ENCODE measurements at regions not wholly inside any gene's neighbourhood (a gene's known extent, or its start where the extent isn't known, plus 50 kb on each side); places are given as distances from the start of the nearest gene placed in this dataset.
"Not testable (repeated sequence)": the region's sequence is repeated elsewhere in the genome, so short reads cannot be mapped to it uniquely, and the experiment has no call there.

- TF ChIP-seq POU2F2 (IDR thresholded peaks at IDR 0.05; ENCODE audit: low read depth, low read length) = no peak
- no peak for TF ChIP-seq TAF1 (IDR thresholded peaks at IDR 0.05; ENCODE audit: low read depth, low read length)
- peak; percentile 81 for TF ChIP-seq PAX5 (IDR thresholded peaks at IDR 0.05; ENCODE audit: insufficient read depth, low read length, severe bottlenecking)
- no peak for TF ChIP-seq POLR2A (IDR thresholded peaks at IDR 0.05; ENCODE audit: low read depth, low read length)
- FAIRE-seq (peak; percentile 82), DNase-seq (ENCODE audit: insufficient read length, low spot score) (no peak)
Measured at GRCh38 chr14:22494486-22495135, 94.4 kb downstream of the DAD1 start.

- peak; percentile 69 for FAIRE-seq
- no peak for DNase-seq (ENCODE audit: insufficient read length, low spot score)
- TF ChIP-seq POLR2AphosphoS5 (IDR thresholded peaks at IDR 0.05; ENCODE audit: low read depth, low read length) (no peak), SPI1 (IDR thresholded peaks at IDR 0.05; ENCODE audit: low read depth, low read length) (no peak)
Measured at GRCh38 chr14:22493753-22494152, 95.3 kb downstream of the DAD1 start.

GRCh38 chr14:22492622-22493542 is 96.1 kb downstream of the DAD1 start:
- no peak for TF ChIP-seq POLR2AphosphoS5 (IDR thresholded peaks at IDR 0.05; ENCODE audit: low read depth, low read length)
- TF ChIP-seq TAF1 (IDR thresholded peaks at IDR 0.05; ENCODE audit: low read depth, low read length) = no peak
- TF ChIP-seq POLR2A (IDR thresholded peaks at IDR 0.05; ENCODE audit: low read depth, low read length) = no peak
- no peak for TF ChIP-seq SPI1 (IDR thresholded peaks at IDR 0.05; ENCODE audit: low read depth, low read length)
- TF ChIP-seq POU2F2 (IDR thresholded peaks at IDR 0.05; ENCODE audit: low read depth, low read length) = no peak
- no peak for TF ChIP-seq PAX5 (IDR thresholded peaks at IDR 0.05; ENCODE audit: insufficient read depth, low read length, severe bottlenecking)
- no peak for DNase-seq (ENCODE audit: insufficient read length, low spot score)
- FAIRE-seq = peak; percentile 64

GRCh38 chr14:22491683-22492621 is 97.1 kb downstream of the DAD1 start:
- DNase-seq (ENCODE audit: insufficient read length, low spot score) = no peak
- peak; percentile 89 for FAIRE-seq

GRCh38 chr14:22491053-22491452 is 98.0 kb downstream of the DAD1 start:
- not testable (repeated sequence) for DNase-seq (ENCODE audit: insufficient read length, low spot score); FAIRE-seq

More at GRCh38 chr14:22491683-22492621, 97.1 kb downstream of the DAD1 start:
- peak; percentile 63 for TF ChIP-seq POLR2A (IDR thresholded peaks at IDR 0.05; ENCODE audit: low read depth, low read length)
- TF ChIP-seq POLR2AphosphoS5 (IDR thresholded peaks at IDR 0.05; ENCODE audit: low read depth, low read length) = peak; percentile 21; the same call in 1 of the 2 replicates
- peak; percentile 50; the same call in 1 of the 2 replicates for TF ChIP-seq POU2F2 (IDR thresholded peaks at IDR 0.05; ENCODE audit: low read depth, low read length)
- 0 out of 2 replicates have a peak, but pooled peaks have one; percentile 44 for TF ChIP-seq TAF1 (IDR thresholded peaks at IDR 0.05; ENCODE audit: low read depth, low read length)
- TF ChIP-seq SPI1 (IDR thresholded peaks at IDR 0.05; ENCODE audit: low read depth, low read length) = no peak
- no peak for TF ChIP-seq PAX5 (IDR thresholded peaks at IDR 0.05; ENCODE audit: insufficient read depth, low read length, severe bottlenecking)

GRCh38 chr14:22489957-22490950 is 98.8 kb downstream of the DAD1 start:
- TF ChIP-seq TAF1 (IDR thresholded peaks at IDR 0.05; ENCODE audit: low read depth, low read length) = peak; percentile 20; the same call in 1 of the 2 replicates
- no peak for TF ChIP-seq SPI1 (IDR thresholded peaks at IDR 0.05; ENCODE audit: low read depth, low read length)
- peak; percentile 6; the same call in 1 of the 2 replicates for TF ChIP-seq POLR2AphosphoS5 (IDR thresholded peaks at IDR 0.05; ENCODE audit: low read depth, low read length)
- TF ChIP-seq POLR2A (IDR thresholded peaks at IDR 0.05; ENCODE audit: low read depth, low read length) = no peak
- no peak for TF ChIP-seq POU2F2 (IDR thresholded peaks at IDR 0.05; ENCODE audit: low read depth, low read length)
- peak; percentile 81 for FAIRE-seq
- no peak for DNase-seq (ENCODE audit: insufficient read length, low spot score)

- FAIRE-seq (no peak), DNase-seq (ENCODE audit: insufficient read length, low spot score) (no peak)
- TF ChIP-seq POLR2AphosphoS5 (IDR thresholded peaks at IDR 0.05; ENCODE audit: low read depth, low read length) (no peak; the same call in 1 of the 2 replicates), SPI1 (IDR thresholded peaks at IDR 0.05; ENCODE audit: low read depth, low read length) (no peak), PAX5 (IDR thresholded peaks at IDR 0.05; ENCODE audit: insufficient read depth, low read length, severe bottlenecking) (no peak), POLR2A (IDR thresholded peaks at IDR 0.05; ENCODE audit: low read depth, low read length) (no peak), TAF1 (IDR thresholded peaks at IDR 0.05; ENCODE audit: low read depth, low read length) (no peak), POU2F2 (IDR thresholded peaks at IDR 0.05; ENCODE audit: low read depth, low read length) (no peak)
Measured at GRCh38 chr14:22489244-22489545, 99.8 kb downstream of the DAD1 start.

- no peak for TF ChIP-seq SPI1 (IDR thresholded peaks at IDR 0.05; ENCODE audit: low read depth, low read length)
- no peak for TF ChIP-seq TAF1 (IDR thresholded peaks at IDR 0.05; ENCODE audit: low read depth, low read length)
- no peak for TF ChIP-seq PAX5 (IDR thresholded peaks at IDR 0.05; ENCODE audit: insufficient read depth, low read length, severe bottlenecking)
- no peak for TF ChIP-seq POLR2A (IDR thresholded peaks at IDR 0.05; ENCODE audit: low read depth, low read length)
- no peak for TF ChIP-seq POU2F2 (IDR thresholded peaks at IDR 0.05; ENCODE audit: low read depth, low read length)
- TF ChIP-seq POLR2AphosphoS5 (IDR thresholded peaks at IDR 0.05; ENCODE audit: low read depth, low read length) = no peak
- FAIRE-seq (peak; percentile 35), DNase-seq (ENCODE audit: insufficient read length, low spot score) (no peak)
Measured at GRCh38 chr14:22488522-22489243, 100.3 kb downstream of the DAD1 start.
